ENCODE measurements at regions not wholly inside any gene's neighbourhood (a gene's known extent, or its start where the extent isn't known, plus 50 kb on each side); places are given as distances from the start of the nearest gene placed in this dataset.

DNA sequence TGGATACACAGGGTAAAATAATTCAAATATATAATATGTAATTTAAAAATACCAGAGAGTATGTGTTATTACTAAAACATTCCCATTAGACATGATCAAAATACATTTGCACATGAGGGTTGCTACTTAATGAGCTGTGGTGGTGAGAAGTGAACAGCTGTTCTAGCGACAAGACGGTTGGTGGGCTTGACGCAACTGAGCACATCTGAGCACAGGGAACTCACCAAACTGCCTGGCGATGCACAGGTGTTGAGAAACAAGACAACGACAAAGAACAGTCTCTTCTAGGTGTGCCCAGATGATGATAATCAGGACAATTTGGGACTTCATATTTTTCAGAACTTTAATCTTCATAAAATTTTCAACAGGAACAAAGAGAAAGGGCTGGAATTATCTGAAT, 555.1 kb upstream of the SGCG start:
- TF ChIP-seq REST (IDR thresholded peaks at IDR 0.05; ENCODE audit: insufficient read depth in 1 of 2, low read depth in 2 of 2, low read length in 2 of 2), result no peak
- TF ChIP-seq SIN3A (IDR thresholded peaks at IDR 0.05; ENCODE audit: borderline replicate concordance, insufficient read depth, low read length), result no peak
- TF ChIP-seq POLR2AphosphoS5 (IDR thresholded peaks at IDR 0.05; ENCODE audit: low read depth, low read length), result no peak
